ENCODE measurements at regions not wholly inside any gene's neighbourhood (a gene's known extent, or its start where the extent isn't known, plus 50 kb on each side); places are given as distances from the start of the nearest gene placed in this dataset.

GRCh38 chr10:22158426-22158825 lies 59.4 kb downstream of the EBLN1 start:
- no peak for TF ChIP-seq CTCF (optimal IDR thresholded peaks at IDR 0.05 in 1 of 3, IDR thresholded peaks at IDR 0.05 in 1 of 3, conservative IDR thresholded peaks at IDR 0.05 in 1 of 3; ENCODE audit: extremely low read depth in 1 of 3, insufficient read depth in 2 of 3, low read length in 3 of 3)
- TF ChIP-seq EZH2 (IDR thresholded peaks at IDR 0.05; ENCODE audit: low read length), result no peak
